ENCODE measurements at regions not wholly inside any gene's neighbourhood (a gene's known extent, or its start where the extent isn't known, plus 50 kb on each side); places are given as distances from the start of the nearest gene placed in this dataset.

DNA sequence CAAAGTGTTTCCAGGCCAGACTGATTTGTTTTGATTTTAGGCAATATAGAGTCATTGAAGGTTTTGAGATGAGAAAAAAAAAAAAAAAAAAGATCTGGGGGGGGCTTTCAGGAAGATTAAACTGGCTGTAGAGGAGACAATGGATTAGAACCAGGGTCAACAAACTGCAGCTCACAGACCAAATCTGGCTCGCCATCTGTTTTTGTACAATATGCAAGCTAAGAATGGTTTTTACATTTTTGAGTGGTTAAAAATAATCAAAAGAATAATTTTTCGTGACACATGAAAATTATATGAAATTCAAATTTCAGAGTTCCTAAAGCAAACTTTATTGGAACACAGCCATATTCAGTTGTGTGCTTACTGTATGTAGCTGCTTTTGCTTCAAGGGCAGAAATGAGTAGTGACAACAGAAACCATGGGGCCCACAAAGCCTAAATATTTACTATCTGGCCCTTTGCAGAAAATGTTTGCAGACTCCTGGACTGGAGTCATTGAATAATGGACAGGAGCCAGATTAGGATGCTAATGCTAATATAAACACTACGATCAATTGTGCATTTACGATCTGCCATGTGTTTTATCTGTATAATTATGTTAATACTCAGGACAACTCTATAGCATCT lies 375.7 kb upstream of the DAB1 start:
- no peak for FAIRE-seq
- TF ChIP-seq POLR2A (IDR thresholded peaks at IDR 0.05; ENCODE audit: low read depth, low read length): no peak
- no peak for TF ChIP-seq TAF1 (IDR thresholded peaks at IDR 0.05; ENCODE audit: low read depth, low read length)
- TF ChIP-seq POU2F2 (IDR thresholded peaks at IDR 0.05; ENCODE audit: low read depth, low read length): no peak
- no peak for TF ChIP-seq PAX5 (IDR thresholded peaks at IDR 0.05; ENCODE audit: insufficient read depth, low read length, severe bottlenecking)
- TF ChIP-seq SPI1 (IDR thresholded peaks at IDR 0.05; ENCODE audit: low read depth, low read length): no peak
- TF ChIP-seq POLR2AphosphoS5 (IDR thresholded peaks at IDR 0.05; ENCODE audit: low read depth, low read length): no peak
- no peak for DNase-seq (ENCODE audit: insufficient read length, low spot score)

- no peak for DNase-seq (ENCODE audit: insufficient read length, low spot score)
- no peak for TF ChIP-seq TAF1 (IDR thresholded peaks at IDR 0.05; ENCODE audit: low read depth, low read length)
- no peak for TF ChIP-seq POLR2AphosphoS5 (IDR thresholded peaks at IDR 0.05; ENCODE audit: low read depth, low read length)
- no peak for TF ChIP-seq POLR2A (IDR thresholded peaks at IDR 0.05; ENCODE audit: low read depth, low read length)
- TF ChIP-seq PAX5 (IDR thresholded peaks at IDR 0.05; ENCODE audit: insufficient read depth, low read length, severe bottlenecking): no peak
- TF ChIP-seq POU2F2 (IDR thresholded peaks at IDR 0.05; ENCODE audit: low read depth, low read length): no peak
- FAIRE-seq: no peak
Measured at GRCh38 chr1:57798543-57798942, 374.7 kb upstream of the DAB1 start.

GRCh38 chr1:57797084-57797483 lies 373.2 kb upstream of the DAB1 start:
- no peak for TF ChIP-seq SPI1 (IDR thresholded peaks at IDR 0.05; ENCODE audit: low read depth, low read length)
- no peak for TF ChIP-seq POLR2AphosphoS5 (IDR thresholded peaks at IDR 0.05; ENCODE audit: low read depth, low read length)
- no peak for TF ChIP-seq TAF1 (IDR thresholded peaks at IDR 0.05; ENCODE audit: low read depth, low read length)
- TF ChIP-seq POLR2A (IDR thresholded peaks at IDR 0.05; ENCODE audit: low read depth, low read length): no peak
- TF ChIP-seq POU2F2 (IDR thresholded peaks at IDR 0.05; ENCODE audit: low read depth, low read length): no peak
- TF ChIP-seq PAX5 (IDR thresholded peaks at IDR 0.05; ENCODE audit: insufficient read depth, low read length, severe bottlenecking): no peak
- no peak for DNase-seq (ENCODE audit: insufficient read length, low spot score)
- FAIRE-seq: no peak

GRCh38 chr1:57796616-57797015 lies 372.8 kb upstream of the DAB1 start:
- no peak for FAIRE-seq
- no peak for TF ChIP-seq POLR2AphosphoS5 (IDR thresholded peaks at IDR 0.05; ENCODE audit: low read depth, low read length)
- no peak for TF ChIP-seq SPI1 (IDR thresholded peaks at IDR 0.05; ENCODE audit: low read depth, low read length)
- TF ChIP-seq TAF1 (IDR thresholded peaks at IDR 0.05; ENCODE audit: low read depth, low read length): no peak
- no peak for TF ChIP-seq PAX5 (IDR thresholded peaks at IDR 0.05; ENCODE audit: insufficient read depth, low read length, severe bottlenecking)
- TF ChIP-seq POU2F2 (IDR thresholded peaks at IDR 0.05; ENCODE audit: low read depth, low read length): no peak
- no peak for TF ChIP-seq POLR2A (IDR thresholded peaks at IDR 0.05; ENCODE audit: low read depth, low read length)
- no peak for DNase-seq (ENCODE audit: insufficient read length, low spot score)

GRCh38 chr1:57795886-57796285 lies 372.0 kb upstream of the DAB1 start:
- no peak for FAIRE-seq

GRCh38 chr1:57794078-57794477 lies 370.2 kb upstream of the DAB1 start:
- DNase-seq (ENCODE audit: insufficient read length, low spot score) (no peak), FAIRE-seq (no peak)
- TF ChIP-seq PAX5 (IDR thresholded peaks at IDR 0.05; ENCODE audit: insufficient read depth, low read length, severe bottlenecking): no peak
- TF ChIP-seq POLR2AphosphoS5 (IDR thresholded peaks at IDR 0.05; ENCODE audit: low read depth, low read length): no peak
- TF ChIP-seq POLR2A (IDR thresholded peaks at IDR 0.05; ENCODE audit: low read depth, low read length): no peak
- TF ChIP-seq SPI1 (IDR thresholded peaks at IDR 0.05; ENCODE audit: low read depth, low read length): no peak
- no peak for TF ChIP-seq TAF1 (IDR thresholded peaks at IDR 0.05; ENCODE audit: low read depth, low read length)
- no peak for TF ChIP-seq POU2F2 (IDR thresholded peaks at IDR 0.05; ENCODE audit: low read depth, low read length)

More at GRCh38 chr1:57795886-57796285, 372.0 kb upstream of the DAB1 start:
- TF ChIP-seq POLR2A (IDR thresholded peaks at IDR 0.05; ENCODE audit: low read depth, low read length) (no peak), SPI1 (IDR thresholded peaks at IDR 0.05; ENCODE audit: low read depth, low read length) (no peak), TAF1 (IDR thresholded peaks at IDR 0.05; ENCODE audit: low read depth, low read length) (no peak), POU2F2 (IDR thresholded peaks at IDR 0.05; ENCODE audit: low read depth, low read length) (no peak), PAX5 (IDR thresholded peaks at IDR 0.05; ENCODE audit: insufficient read depth, low read length, severe bottlenecking) (no peak), POLR2AphosphoS5 (IDR thresholded peaks at IDR 0.05; ENCODE audit: low read depth, low read length) (no peak)
- DNase-seq (ENCODE audit: insufficient read length, low spot score): no peak

- no peak for FAIRE-seq
- TF ChIP-seq POU2F2 (IDR thresholded peaks at IDR 0.05; ENCODE audit: low read depth, low read length) (no peak), SPI1 (IDR thresholded peaks at IDR 0.05; ENCODE audit: low read depth, low read length) (no peak), PAX5 (IDR thresholded peaks at IDR 0.05; ENCODE audit: insufficient read depth, low read length, severe bottlenecking) (no peak), POLR2A (IDR thresholded peaks at IDR 0.05; ENCODE audit: low read depth, low read length) (no peak), POLR2AphosphoS5 (IDR thresholded peaks at IDR 0.05; ENCODE audit: low read depth, low read length) (no peak), TAF1 (IDR thresholded peaks at IDR 0.05; ENCODE audit: low read depth, low read length) (no peak)
- DNase-seq (ENCODE audit: insufficient read length, low spot score): no peak
Measured at GRCh38 chr1:57791497-57791896, 367.6 kb upstream of the DAB1 start.

GRCh38 chr1:57789936-57790335 lies 366.1 kb upstream of the DAB1 start:
- TF ChIP-seq POLR2AphosphoS5 (IDR thresholded peaks at IDR 0.05; ENCODE audit: low read depth, low read length) (no peak), POLR2A (IDR thresholded peaks at IDR 0.05; ENCODE audit: low read depth, low read length) (no peak), POU2F2 (IDR thresholded peaks at IDR 0.05; ENCODE audit: low read depth, low read length) (no peak), PAX5 (IDR thresholded peaks at IDR 0.05; ENCODE audit: insufficient read depth, low read length, severe bottlenecking) (no peak), TAF1 (IDR thresholded peaks at IDR 0.05; ENCODE audit: low read depth, low read length) (no peak), SPI1 (IDR thresholded peaks at IDR 0.05; ENCODE audit: low read depth, low read length) (no peak)
- FAIRE-seq: no peak
- DNase-seq (ENCODE audit: insufficient read length, low spot score): no peak

GRCh38 chr1:57788313-57788712 lies 364.5 kb upstream of the DAB1 start:
- FAIRE-seq (no peak), DNase-seq (ENCODE audit: insufficient read length, low spot score) (no peak)
- TF ChIP-seq SPI1 (IDR thresholded peaks at IDR 0.05; ENCODE audit: low read depth, low read length) (no peak), POLR2A (IDR thresholded peaks at IDR 0.05; ENCODE audit: low read depth, low read length) (no peak), POU2F2 (IDR thresholded peaks at IDR 0.05; ENCODE audit: low read depth, low read length) (no peak), TAF1 (IDR thresholded peaks at IDR 0.05; ENCODE audit: low read depth, low read length) (no peak), POLR2AphosphoS5 (IDR thresholded peaks at IDR 0.05; ENCODE audit: low read depth, low read length) (no peak), PAX5 (IDR thresholded peaks at IDR 0.05; ENCODE audit: insufficient read depth, low read length, severe bottlenecking) (no peak)
